ENCODE measurements at regions not wholly inside any gene's neighbourhood (a gene's known extent, or its start where the extent isn't known, plus 50 kb on each side); places are given as distances from the start of the nearest gene placed in this dataset.

GRCh38 chr4:14934704-14935390, 67.4 kb upstream of the CPEB2 start:
- Histone ChIP-seq H3K4me3 (no peak overlapping the region), H3K36me3 (no peaks in the 10 kb centered on the region), H3K4me1 (no peaks in the 10 kb centered on the region), H3K27ac (no peak overlapping the region), H3K27me3 (replicated peaks in 1 of 7) (no peaks in the 10 kb centered on the region), H3K9me3 (no peaks in the 10 kb centered on the region)
- WGBS, 5 donors = 81 to 88% (median 84%) methylated on average over 9 of the region's 9 CpGs
- DNase-seq = no peak
- TF ChIP-seq, protein P1, sequence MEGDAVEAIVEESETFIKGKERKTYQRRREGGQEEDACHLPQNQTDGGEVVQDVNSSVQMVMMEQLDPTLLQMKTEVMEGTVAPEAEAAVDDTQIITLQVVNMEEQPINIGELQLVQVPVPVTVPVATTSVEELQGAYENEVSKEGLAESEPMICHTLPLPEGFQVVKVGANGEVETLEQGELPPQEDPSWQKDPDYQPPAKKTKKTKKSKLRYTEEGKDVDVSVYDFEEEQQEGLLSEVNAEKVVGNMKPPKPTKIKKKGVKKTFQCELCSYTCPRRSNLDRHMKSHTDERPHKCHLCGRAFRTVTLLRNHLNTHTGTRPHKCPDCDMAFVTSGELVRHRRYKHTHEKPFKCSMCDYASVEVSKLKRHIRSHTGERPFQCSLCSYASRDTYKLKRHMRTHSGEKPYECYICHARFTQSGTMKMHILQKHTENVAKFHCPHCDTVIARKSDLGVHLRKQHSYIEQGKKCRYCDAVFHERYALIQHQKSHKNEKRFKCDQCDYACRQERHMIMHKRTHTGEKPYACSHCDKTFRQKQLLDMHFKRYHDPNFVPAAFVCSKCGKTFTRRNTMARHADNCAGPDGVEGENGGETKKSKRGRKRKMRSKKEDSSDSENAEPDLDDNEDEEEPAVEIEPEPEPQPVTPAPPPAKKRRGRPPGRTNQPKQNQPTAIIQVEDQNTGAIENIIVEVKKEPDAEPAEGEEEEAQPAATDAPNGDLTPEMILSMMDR (IDR thresholded peaks at IDR 0.05 in 8 of 11, conservative IDR thresholded peaks at IDR 0.05 in 3 of 11) = no peak
- TF ChIP-seq POLR2AphosphoS5 (IDR thresholded peaks at IDR 0.05) (no peak), POLR2A (IDR thresholded peaks at IDR 0.05) (no peak)
- intact Hi-C loops (cut with DNase I; ENCODE audit: low total_unique reads) = no loop called here

DNA sequence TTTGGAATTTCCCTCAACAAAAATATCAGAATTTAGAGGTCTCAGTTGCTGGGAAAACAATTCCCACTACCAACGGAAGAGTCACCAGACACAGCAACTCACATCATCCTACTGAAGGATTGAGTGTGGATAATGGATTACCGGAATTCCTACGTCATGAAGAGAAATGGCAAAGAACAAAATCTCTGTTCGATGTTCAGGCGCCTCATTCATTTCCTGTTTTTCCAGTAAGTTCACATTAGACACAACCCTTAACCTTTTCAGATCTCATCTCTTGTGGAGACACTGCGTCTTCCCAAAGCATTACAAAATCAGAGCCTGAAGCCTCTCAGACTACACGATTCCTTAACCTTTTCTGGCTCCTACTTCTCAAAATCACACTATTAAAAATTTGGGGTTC, 58.5 kb upstream of the CPEB2 start:
- Histone ChIP-seq H3K36me3 (no peaks in the 10 kb centered on the region), H3K27me3 (replicated peaks in 1 of 7) (no peaks in the 10 kb centered on the region), H3K27ac (no peak overlapping the region), H3K9me3 (no peaks in the 10 kb centered on the region), H3K4me1 (no peaks in the 10 kb centered on the region), H3K4me3 (no peak overlapping the region)
- intact Hi-C loops (cut with DNase I; ENCODE audit: low total_unique reads) = no loop called here
- DNase-seq = no peak
- 67 to 87% (median 79%) methylated on average over 7 of the region's 7 CpGs for WGBS, 5 donors
- TF ChIP-seq POLR2A (IDR thresholded peaks at IDR 0.05) = no peak
- TF ChIP-seq, protein P1 (IDR thresholded peaks at IDR 0.05 in 8 of 11, conservative IDR thresholded peaks at IDR 0.05 in 3 of 11) = no peak
- no peak for TF ChIP-seq POLR2AphosphoS5 (IDR thresholded peaks at IDR 0.05)

DNA sequence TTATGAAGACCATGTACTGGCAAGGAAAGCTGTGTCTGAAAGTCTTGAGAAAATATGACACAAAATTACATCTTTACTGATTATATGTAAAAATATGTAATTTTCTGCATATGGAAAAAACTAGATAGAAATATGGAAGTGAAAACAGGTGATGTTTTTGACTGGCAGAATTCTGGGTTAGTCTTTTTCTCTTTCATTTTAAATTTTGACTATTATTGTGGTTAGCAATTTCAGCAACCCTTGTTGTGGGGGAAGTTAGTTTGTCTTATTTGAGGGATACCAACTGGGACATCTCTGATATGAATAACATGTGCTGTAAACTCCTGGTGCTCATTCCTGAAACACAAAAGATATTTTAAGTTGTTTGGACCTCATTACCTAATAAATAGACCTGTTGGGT, 49.9 kb upstream of the CPEB2 start:
- no peak for DNase-seq
- intact Hi-C loops (cut with DNase I; ENCODE audit: low total_unique reads) = no loop called here
- Histone ChIP-seq H3K36me3 (no peaks in the 10 kb centered on the region), H3K27ac (no peak overlapping the region), H3K27me3 (replicated peaks in 1 of 7) (no peaks in the 10 kb centered on the region), H3K4me1 (no peaks in the 10 kb centered on the region), H3K4me3 (no peak overlapping the region), H3K9me3 (no peaks in the 10 kb centered on the region)
- TF ChIP-seq, protein P1 (IDR thresholded peaks at IDR 0.05 in 8 of 11, conservative IDR thresholded peaks at IDR 0.05 in 3 of 11) = no peak
- TF ChIP-seq POLR2A (IDR thresholded peaks at IDR 0.05) = no peak
- no peak for TF ChIP-seq POLR2AphosphoS5 (IDR thresholded peaks at IDR 0.05)

Small RNA genes lying in the stretch of these regions (small RNA-seq; reads per million reads assigned to genes)
- 0 reads per million in 4 donors for gene RF00092

All from spleen (tissue), 11 donors.